ENCODE measurements at regions not wholly inside any gene's neighbourhood (a gene's known extent, or its start where the extent isn't known, plus 50 kb on each side); places are given as distances from the start of the nearest gene placed in this dataset.
A peak's percentile ranks its signal among the peaks of the same experiment; 100 is the strongest.

GRCh38 chr3:177358091-177358976 lies 161.1 kb upstream of the TBL1XR1 start:
- Histone ChIP-seq H3K4me2 (ENCODE audit: low read depth, low read length) (peak overlapping the region; percentile 95), H3K36me3 (replicated peaks; ENCODE audit: insufficient read depth, low read length) (no peaks in the 10 kb centered on the region), H3F3A (ENCODE audit: insufficient read depth, low read length) (peaks cover 47% of the 10 kb centered on the region), H3K27me3 (replicated peaks; ENCODE audit: insufficient read depth, low read length) (no peaks in the 10 kb centered on the region), H3K27ac (ENCODE audit: low read length) (peak overlapping the region; percentile 94), H3K4me1 (ENCODE audit: low read length) (peaks cover 56% of the 10 kb centered on the region), H2AFZ (ENCODE audit: low read length) (peak overlapping the region; percentile 56), H3K79me2 (ENCODE audit: low read length) (0 out of 2 replicates have a peak, but pooled peaks cover 7% of the 10 kb centered on the region), H4K20me1 (ENCODE audit: insufficient read depth, low read length) (no peaks in the 10 kb centered on the region), H3K4me3 (ENCODE audit: low read length) (peak overlapping the region; percentile 66), H3K9me2 (replicated peaks; ENCODE audit: insufficient read depth, low read length) (no peaks in the 10 kb centered on the region), H3K9me3 (replicated peaks; ENCODE audit: insufficient read depth, low read length) (no peaks in the 10 kb centered on the region), H3K9ac (ENCODE audit: low read length) (peak overlapping the region; percentile 88)
- TF ChIP-seq EZH2phosphoT487 (IDR thresholded peaks at IDR 0.05; ENCODE audit: low read length) (no peak), EZH2 (optimal IDR thresholded peaks at IDR 0.05; ENCODE audit: low read depth, low read length) (no peak)
- TF ChIP-seq, protein P1, sequence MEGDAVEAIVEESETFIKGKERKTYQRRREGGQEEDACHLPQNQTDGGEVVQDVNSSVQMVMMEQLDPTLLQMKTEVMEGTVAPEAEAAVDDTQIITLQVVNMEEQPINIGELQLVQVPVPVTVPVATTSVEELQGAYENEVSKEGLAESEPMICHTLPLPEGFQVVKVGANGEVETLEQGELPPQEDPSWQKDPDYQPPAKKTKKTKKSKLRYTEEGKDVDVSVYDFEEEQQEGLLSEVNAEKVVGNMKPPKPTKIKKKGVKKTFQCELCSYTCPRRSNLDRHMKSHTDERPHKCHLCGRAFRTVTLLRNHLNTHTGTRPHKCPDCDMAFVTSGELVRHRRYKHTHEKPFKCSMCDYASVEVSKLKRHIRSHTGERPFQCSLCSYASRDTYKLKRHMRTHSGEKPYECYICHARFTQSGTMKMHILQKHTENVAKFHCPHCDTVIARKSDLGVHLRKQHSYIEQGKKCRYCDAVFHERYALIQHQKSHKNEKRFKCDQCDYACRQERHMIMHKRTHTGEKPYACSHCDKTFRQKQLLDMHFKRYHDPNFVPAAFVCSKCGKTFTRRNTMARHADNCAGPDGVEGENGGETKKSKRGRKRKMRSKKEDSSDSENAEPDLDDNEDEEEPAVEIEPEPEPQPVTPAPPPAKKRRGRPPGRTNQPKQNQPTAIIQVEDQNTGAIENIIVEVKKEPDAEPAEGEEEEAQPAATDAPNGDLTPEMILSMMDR (IDR thresholded peaks at IDR 0.05; ENCODE audit: low read length): no peak; the same call in 1 of the 2 replicates
- peak; percentile 99 for DNase-seq

GRCh38 chr3:177358977-177359592 lies 161.8 kb upstream of the TBL1XR1 start:
- peak overlapping the region; percentile 56 for H3K4me3 ChIP-seq (ENCODE audit: low read length)
- peaks cover 47% of the 10 kb centered on the region for H3F3A ChIP-seq (ENCODE audit: insufficient read depth, low read length)
- H4K20me1 ChIP-seq (ENCODE audit: insufficient read depth, low read length): no peaks in the 10 kb centered on the region
- peak overlapping the region; percentile 95 for H3K4me2 ChIP-seq (ENCODE audit: low read depth, low read length)
- no peaks in the 10 kb centered on the region for H3K9me3 ChIP-seq (replicated peaks; ENCODE audit: insufficient read depth, low read length)
- 0 out of 2 replicates have a peak, but pooled peaks cover 7% of the 10 kb centered on the region for H3K79me2 ChIP-seq (ENCODE audit: low read length)
- H3K27ac ChIP-seq (ENCODE audit: low read length): peak overlapping the region; percentile 94
- TF ChIP-seq EZH2phosphoT487 (IDR thresholded peaks at IDR 0.05; ENCODE audit: low read length) (no peak), EZH2 (optimal IDR thresholded peaks at IDR 0.05; ENCODE audit: low read depth, low read length) (no peak)
- TF ChIP-seq, protein P1 (IDR thresholded peaks at IDR 0.05; ENCODE audit: low read length): no peak
- H3K4me1 ChIP-seq (ENCODE audit: low read length): peaks cover 54% of the 10 kb centered on the region
- no peaks in the 10 kb centered on the region for H3K9me2 ChIP-seq (replicated peaks; ENCODE audit: insufficient read depth, low read length)
- H2AFZ ChIP-seq (ENCODE audit: low read length): peak overlapping the region; percentile 56
- DNase-seq: peak; percentile 86
- H3K9ac ChIP-seq (ENCODE audit: low read length): peak overlapping the region; percentile 88
- H3K36me3 ChIP-seq (replicated peaks; ENCODE audit: insufficient read depth, low read length): no peaks in the 10 kb centered on the region
- H3K27me3 ChIP-seq (replicated peaks; ENCODE audit: insufficient read depth, low read length): no peaks in the 10 kb centered on the region

GRCh38 chr3:177359593-177360357 lies 162.5 kb upstream of the TBL1XR1 start:
- Histone ChIP-seq H3K9ac (ENCODE audit: low read length) (peak overlapping the region; percentile 88), H3K4me3 (ENCODE audit: low read length) (peak overlapping the region; percentile 56), H3K9me2 (replicated peaks; ENCODE audit: insufficient read depth, low read length) (no peaks in the 10 kb centered on the region), H3K27me3 (replicated peaks; ENCODE audit: insufficient read depth, low read length) (no peaks in the 10 kb centered on the region), H3F3A (ENCODE audit: insufficient read depth, low read length) (peaks cover 47% of the 10 kb centered on the region), H3K4me1 (ENCODE audit: low read length) (peaks cover 54% of the 10 kb centered on the region), H3K79me2 (ENCODE audit: low read length) (0 out of 2 replicates have a peak, but pooled peaks cover 7% of the 10 kb centered on the region), H3K27ac (ENCODE audit: low read length) (peak overlapping the region; percentile 94), H3K4me2 (ENCODE audit: low read depth, low read length) (peak overlapping the region; percentile 95), H2AFZ (ENCODE audit: low read length) (peak overlapping the region; percentile 64), H3K36me3 (replicated peaks; ENCODE audit: insufficient read depth, low read length) (no peaks in the 10 kb centered on the region), H4K20me1 (ENCODE audit: insufficient read depth, low read length) (no peaks in the 10 kb centered on the region), H3K9me3 (replicated peaks; ENCODE audit: insufficient read depth, low read length) (no peaks in the 10 kb centered on the region)
- peak; percentile 100 for DNase-seq
- no peak for TF ChIP-seq EZH2phosphoT487 (IDR thresholded peaks at IDR 0.05; ENCODE audit: low read length)
- TF ChIP-seq EZH2 (optimal IDR thresholded peaks at IDR 0.05; ENCODE audit: low read depth, low read length): no peak
- TF ChIP-seq, protein P1 (IDR thresholded peaks at IDR 0.05; ENCODE audit: low read length): no peak

All from MM.1S (cell line).